HG03342 (cell line): ENCODE measurements at regions not wholly inside any gene's neighbourhood (a gene's known extent, or its start where the extent isn't known, plus 50 kb on each side); places are given as distances from the start of the nearest gene placed in this dataset.
"Not testable (repeated sequence)": the region's sequence is repeated elsewhere in the genome, so short reads cannot be mapped to it uniquely, and the experiment has no call there.

Experiments used
- ATAC-seq: cut with Tn5 transposase; IDR thresholded peaks from one replicate; pipeline ENCODE4 v1.9.1; 2021; ENCODE audit warnings: mild to moderate bottlenecking, moderate library complexity; ENCODE audit not compliant: unreplicated experiment

DNA sequence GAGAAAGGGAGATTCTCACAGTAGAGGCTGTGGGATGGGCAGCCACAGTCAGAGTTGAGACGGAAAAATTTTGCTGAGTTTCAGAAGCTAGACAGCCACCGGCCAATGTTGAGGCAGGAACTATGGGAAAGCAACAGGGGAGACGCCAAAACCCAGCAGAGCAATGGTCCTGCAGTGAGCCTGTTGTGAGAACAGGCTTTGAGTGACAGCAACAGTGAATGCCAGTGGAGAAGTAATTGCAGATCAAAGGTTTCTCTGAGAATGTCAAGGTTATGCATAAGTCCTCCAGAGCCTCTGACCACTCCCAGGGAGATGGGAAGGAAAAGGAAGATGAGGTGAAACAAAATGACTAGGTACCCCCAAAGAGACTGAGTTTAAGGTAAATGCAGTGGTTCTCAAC, 54.2 kb upstream of the DAAM1 start:
- ATAC-seq, result no peak

DNA sequence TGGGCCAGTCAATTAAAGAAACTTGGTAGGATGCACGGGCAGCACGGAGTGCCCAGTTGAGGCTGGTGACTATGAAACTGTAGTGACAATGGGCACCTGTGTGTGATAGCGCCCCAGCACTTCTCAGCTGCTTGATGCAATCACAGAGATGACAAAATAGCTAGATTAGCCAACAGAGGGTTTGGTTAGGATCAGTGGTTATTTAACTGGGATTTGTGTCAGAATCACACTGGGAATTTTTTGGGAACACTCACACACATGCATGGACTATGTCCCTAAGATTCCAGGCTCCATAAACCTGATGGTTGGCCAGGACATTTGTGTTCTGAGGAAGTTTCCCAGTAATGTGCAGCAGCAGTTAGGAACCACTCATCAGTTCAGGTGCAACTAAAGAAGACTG, 51.2 kb upstream of the DAAM1 start:
- no peak for ATAC-seq

DNA sequence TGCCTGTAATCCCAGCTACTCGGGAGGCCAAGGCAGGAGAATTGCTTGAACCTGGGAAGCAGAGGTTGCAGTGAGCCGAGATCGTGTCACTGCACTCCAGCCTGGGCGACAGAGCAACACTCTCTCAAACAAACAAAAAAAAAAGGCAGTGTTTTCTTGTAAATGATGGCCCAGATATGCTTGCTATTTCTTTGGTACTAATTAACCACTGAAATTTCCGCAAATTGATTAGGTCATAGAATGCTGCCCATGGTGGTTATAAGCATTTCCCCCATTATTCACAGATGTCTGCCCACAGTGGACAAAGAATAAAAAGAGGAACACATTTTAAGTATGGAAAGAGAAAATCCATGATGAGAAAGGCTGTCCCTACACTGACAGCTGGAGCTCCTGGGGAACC, 49.9 kb upstream of the DAAM1 start:
- ATAC-seq, result not testable (repeated sequence)
